Endothelial cell (in vitro differentiated cells): ENCODE measurements at regions not wholly inside any gene's neighbourhood (a gene's known extent, or its start where the extent isn't known, plus 50 kb on each side); places are given as distances from the start of the nearest gene placed in this dataset.

ENCODE experiments used
- DNase-seq: peaks from one replicate; pipeline ENCODE4 v3.0.0; 2021; ENCODE audit warnings: low spot score
- H3K27ac Mint-ChIP-seq: one replicate; pipeline ENCODE4 v1.8.0; 2021; ENCODE audit warnings: mixed read lengths, inconsistent platforms; ENCODE audit not compliant: unreplicated experiment
- H3K27me3 Mint-ChIP-seq: one replicate; pipeline ENCODE4 v1.8.0; 2021; ENCODE audit warnings: mild to moderate bottlenecking, moderate library complexity, mixed read lengths, inconsistent platforms; ENCODE audit not compliant: unreplicated experiment
- H3K36me3 Mint-ChIP-seq: one replicate; pipeline ENCODE4 v1.8.0; 2021; ENCODE audit warnings: mild to moderate bottlenecking, low read depth, mixed read lengths, inconsistent platforms; ENCODE audit not compliant: unreplicated experiment
- H3K4me1 Mint-ChIP-seq: one replicate; pipeline ENCODE4 v1.8.0; 2021; ENCODE audit warnings: mild to moderate bottlenecking, mixed read lengths, inconsistent platforms; ENCODE audit not compliant: unreplicated experiment
- H3K4me3 Mint-ChIP-seq: one replicate; pipeline ENCODE4 v1.8.0; 2021; ENCODE audit warnings: mild to moderate bottlenecking, mixed read lengths, inconsistent platforms; ENCODE audit not compliant: unreplicated experiment
- H3K9me3 Mint-ChIP-seq: one replicate; pipeline ENCODE4 v1.8.0; 2021; ENCODE audit warnings: mixed read lengths, inconsistent platforms; ENCODE audit not compliant: unreplicated experiment
- TF ChIP-seq, protein P1 (sequence below): fragments of 200-600 bp; sonication (generic); IDR thresholded peaks from one replicate; pipeline ENCODE4 v1.5.0; 2021; ENCODE audit warnings: antibody characterized with exemption; ENCODE audit not compliant: unreplicated experiment

DNA sequence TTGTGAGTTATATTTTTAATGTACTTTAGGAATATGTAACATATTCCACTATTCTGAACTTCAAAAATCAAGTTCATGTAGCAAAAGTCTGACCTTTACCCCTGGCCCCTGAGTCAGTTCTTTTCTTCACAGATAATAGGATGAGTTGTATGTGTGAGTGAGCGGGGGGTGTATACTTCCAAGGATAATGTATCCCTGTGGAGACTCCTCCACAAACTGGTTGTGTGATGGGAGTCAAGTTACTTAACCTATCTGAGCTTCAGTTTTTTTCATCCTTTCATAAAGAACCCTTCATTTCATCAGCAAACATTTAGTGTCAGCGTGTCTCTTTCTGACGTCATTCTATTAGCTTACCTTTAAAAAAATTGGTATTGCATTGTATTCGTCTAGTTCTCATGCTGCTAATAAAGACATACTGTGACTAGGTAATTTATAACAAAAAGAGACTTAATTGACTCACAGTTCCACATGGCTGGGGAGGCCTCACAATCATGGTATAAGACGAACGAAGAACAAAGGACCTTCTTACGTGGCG, 288.1 kb upstream of the GPC6 start:
- H3K27ac Mint-ChIP-seq = no peak overlapping the region
- H3K27me3 Mint-ChIP-seq = no peaks in the 10 kb centered on the region
- H3K4me1 Mint-ChIP-seq = no peaks in the 10 kb centered on the region
- no peaks in the 10 kb centered on the region for H3K36me3 Mint-ChIP-seq
- TF ChIP-seq, protein P1, sequence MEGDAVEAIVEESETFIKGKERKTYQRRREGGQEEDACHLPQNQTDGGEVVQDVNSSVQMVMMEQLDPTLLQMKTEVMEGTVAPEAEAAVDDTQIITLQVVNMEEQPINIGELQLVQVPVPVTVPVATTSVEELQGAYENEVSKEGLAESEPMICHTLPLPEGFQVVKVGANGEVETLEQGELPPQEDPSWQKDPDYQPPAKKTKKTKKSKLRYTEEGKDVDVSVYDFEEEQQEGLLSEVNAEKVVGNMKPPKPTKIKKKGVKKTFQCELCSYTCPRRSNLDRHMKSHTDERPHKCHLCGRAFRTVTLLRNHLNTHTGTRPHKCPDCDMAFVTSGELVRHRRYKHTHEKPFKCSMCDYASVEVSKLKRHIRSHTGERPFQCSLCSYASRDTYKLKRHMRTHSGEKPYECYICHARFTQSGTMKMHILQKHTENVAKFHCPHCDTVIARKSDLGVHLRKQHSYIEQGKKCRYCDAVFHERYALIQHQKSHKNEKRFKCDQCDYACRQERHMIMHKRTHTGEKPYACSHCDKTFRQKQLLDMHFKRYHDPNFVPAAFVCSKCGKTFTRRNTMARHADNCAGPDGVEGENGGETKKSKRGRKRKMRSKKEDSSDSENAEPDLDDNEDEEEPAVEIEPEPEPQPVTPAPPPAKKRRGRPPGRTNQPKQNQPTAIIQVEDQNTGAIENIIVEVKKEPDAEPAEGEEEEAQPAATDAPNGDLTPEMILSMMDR = no peak
- no peaks in the 10 kb centered on the region for H3K9me3 Mint-ChIP-seq
- H3K4me3 Mint-ChIP-seq = no peak overlapping the region
- DNase-seq = no peak

DNA sequence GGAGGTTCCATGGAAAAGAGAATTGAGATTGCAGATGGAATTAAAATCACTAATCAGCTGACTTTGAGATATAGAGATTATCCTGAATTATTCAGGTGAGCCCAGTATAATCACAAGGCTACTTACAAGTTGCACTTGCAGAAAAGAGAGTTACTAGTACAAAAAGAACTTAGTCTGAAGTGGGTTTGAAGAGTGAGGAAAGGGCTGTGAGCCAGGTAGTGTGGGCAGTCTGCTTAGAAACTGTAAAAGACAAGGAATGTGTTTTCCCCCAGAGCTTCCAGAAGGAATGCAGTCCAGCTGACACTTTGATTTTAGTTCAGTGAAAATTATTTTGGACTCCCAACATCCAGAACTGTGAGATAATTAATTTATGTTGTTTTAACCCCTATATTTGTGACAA, 285.4 kb upstream of the GPC6 start:
- no peaks in the 10 kb centered on the region for H3K9me3 Mint-ChIP-seq
- no peaks in the 10 kb centered on the region for H3K36me3 Mint-ChIP-seq
- no peaks in the 10 kb centered on the region for H3K4me1 Mint-ChIP-seq
- H3K27ac Mint-ChIP-seq = no peak overlapping the region
- no peak overlapping the region for H3K4me3 Mint-ChIP-seq
- DNase-seq = no peak
- TF ChIP-seq, protein P1 = no peak
- no peaks in the 10 kb centered on the region for H3K27me3 Mint-ChIP-seq

DNA sequence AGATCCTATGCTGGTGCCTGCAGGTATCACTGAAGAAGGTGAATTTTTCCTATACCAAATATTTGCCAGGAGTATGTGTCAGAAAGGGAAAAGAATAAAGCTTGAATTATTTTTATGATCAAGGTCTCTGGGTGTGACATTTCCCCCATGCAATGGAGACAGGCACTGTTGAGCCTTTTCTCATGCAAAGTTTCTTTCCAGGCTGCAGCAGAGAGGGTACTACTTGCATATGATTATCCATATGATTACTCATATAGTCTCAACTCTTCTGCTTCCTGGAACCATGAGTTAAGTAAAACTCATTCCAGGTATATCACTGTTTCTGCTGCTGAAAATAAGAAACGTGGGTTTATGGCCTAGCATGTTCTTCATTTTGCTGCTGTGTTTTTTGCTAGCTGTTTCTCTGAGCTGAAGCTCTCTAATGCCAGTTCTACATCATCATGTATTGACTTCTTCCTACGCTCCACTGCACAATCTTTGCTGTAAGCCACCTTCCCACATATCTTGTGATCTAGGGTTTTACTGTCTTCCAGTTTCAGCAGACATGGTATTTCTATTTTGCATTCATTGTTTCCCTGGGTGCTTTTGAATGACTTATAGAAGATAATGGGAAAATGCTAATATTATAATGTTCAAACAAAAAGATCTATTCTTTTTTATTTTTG, 278.7 kb upstream of the GPC6 start:
- Mint-ChIP-seq H3K36me3 (no peaks in the 10 kb centered on the region), H3K4me3 (no peak overlapping the region), H3K27ac (no peak overlapping the region), H3K27me3 (no peaks in the 10 kb centered on the region), H3K4me1 (no peaks in the 10 kb centered on the region), H3K9me3 (no peaks in the 10 kb centered on the region)
- TF ChIP-seq, protein P1 = no peak
- DNase-seq = no peak

DNA sequence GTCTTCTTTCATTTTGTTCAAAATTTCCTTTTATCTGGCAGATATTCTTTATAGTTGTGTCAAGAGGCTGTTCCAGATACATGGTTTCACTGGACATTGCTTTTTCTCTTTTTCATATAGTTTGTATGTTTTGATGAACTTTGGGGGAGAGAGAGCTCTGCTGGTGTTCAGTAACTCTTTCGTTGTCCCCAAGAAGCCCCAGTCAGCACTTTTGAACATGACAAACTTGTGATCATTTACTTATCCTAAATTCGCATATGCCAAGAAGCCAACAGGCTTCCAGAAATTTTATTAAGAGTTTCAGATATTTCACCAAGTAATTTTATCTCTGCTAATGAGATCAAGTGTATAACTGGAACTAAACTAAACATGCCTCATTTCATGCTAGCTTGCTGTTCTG, 275.8 kb upstream of the GPC6 start:
- TF ChIP-seq, protein P1 = no peak
- Mint-ChIP-seq H3K4me1 (no peaks in the 10 kb centered on the region), H3K27me3 (no peaks in the 10 kb centered on the region), H3K9me3 (no peaks in the 10 kb centered on the region), H3K36me3 (no peaks in the 10 kb centered on the region), H3K27ac (no peak overlapping the region), H3K4me3 (no peak overlapping the region)
- DNase-seq = no peak

DNA sequence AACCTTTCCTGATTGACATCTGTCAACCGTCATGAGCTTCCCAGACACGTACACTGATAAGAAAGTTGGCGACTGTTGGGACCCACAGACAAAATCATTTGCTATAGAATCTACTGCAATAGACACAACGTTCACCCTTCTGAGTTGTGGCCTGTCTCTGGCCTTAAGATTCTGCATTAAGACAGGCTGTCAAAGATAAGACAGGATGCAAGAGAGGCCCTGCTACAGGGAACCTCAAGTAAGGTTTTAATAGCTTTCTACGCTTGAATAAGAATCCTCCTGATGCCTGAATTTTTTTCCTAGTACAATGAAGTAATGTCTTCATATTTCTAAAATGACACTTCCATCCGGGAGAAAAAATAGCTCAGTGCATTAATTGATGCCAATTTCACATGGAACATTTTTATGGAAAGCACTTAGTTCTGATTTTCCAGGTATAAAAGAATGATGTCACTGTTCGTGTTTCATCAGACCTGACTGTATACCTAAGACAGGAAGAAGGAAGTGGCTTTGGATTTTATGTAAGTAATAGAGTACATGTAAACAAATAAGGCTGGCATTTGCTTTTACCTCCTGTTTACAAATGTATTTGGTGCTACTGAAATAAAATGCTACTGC, 275.2 kb upstream of the GPC6 start:
- H3K36me3 Mint-ChIP-seq = no peaks in the 10 kb centered on the region
- H3K9me3 Mint-ChIP-seq = no peaks in the 10 kb centered on the region
- H3K27ac Mint-ChIP-seq = no peak overlapping the region
- no peak overlapping the region for H3K4me3 Mint-ChIP-seq
- no peak for DNase-seq
- TF ChIP-seq, protein P1 = no peak
- no peaks in the 10 kb centered on the region for H3K27me3 Mint-ChIP-seq
- no peaks in the 10 kb centered on the region for H3K4me1 Mint-ChIP-seq
